ENCODE measurements at regions not wholly inside any gene's neighbourhood (a gene's known extent, or its start where the extent isn't known, plus 50 kb on each side); places are given as distances from the start of the nearest gene placed in this dataset.

DNA sequence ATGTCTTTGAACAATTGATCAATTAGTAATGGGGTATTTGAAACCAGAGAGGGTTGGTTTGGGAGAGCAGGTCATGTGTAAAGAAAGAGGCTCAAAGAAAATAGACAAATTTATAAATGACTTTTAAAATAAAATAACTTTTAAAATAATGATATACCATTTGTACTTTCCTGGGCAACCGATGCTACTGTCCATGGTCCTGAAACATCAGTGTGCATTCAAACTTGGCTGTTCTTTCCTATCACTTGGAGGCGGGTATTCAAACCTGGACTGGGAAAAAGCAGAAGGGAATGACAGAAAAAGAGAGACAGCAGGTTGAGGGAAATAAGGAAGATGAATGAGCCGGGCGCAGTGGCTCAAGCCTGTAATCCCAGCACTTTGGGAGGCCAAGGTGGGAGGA is 1446.4 kb upstream of the WWC1 start:
- TF ChIP-seq OSR1 (CRISPR knock-in tag; IDR thresholded peaks at IDR 0.05) (no peak), TOX (CRISPR knock-in tag; IDR thresholded peaks at IDR 0.05; ENCODE audit: borderline replicate concordance) (no peak), PPARA (CRISPR knock-in tag; IDR thresholded peaks at IDR 0.05; ENCODE audit: borderline replicate concordance) (no peak), ZNF70 (CRISPR knock-in tag; IDR thresholded peaks at IDR 0.05) (no peak), GLIS3 (CRISPR knock-in tag; IDR thresholded peaks at IDR 0.05) (no peak), ZFP3 (CRISPR knock-in tag; IDR thresholded peaks at IDR 0.05) (no peak), ZFP30 (CRISPR knock-in tag; IDR thresholded peaks at IDR 0.05) (no peak), SNAI2 (CRISPR knock-in tag; IDR thresholded peaks at IDR 0.05) (no peak)
- TF ChIP-seq, protein P1, sequence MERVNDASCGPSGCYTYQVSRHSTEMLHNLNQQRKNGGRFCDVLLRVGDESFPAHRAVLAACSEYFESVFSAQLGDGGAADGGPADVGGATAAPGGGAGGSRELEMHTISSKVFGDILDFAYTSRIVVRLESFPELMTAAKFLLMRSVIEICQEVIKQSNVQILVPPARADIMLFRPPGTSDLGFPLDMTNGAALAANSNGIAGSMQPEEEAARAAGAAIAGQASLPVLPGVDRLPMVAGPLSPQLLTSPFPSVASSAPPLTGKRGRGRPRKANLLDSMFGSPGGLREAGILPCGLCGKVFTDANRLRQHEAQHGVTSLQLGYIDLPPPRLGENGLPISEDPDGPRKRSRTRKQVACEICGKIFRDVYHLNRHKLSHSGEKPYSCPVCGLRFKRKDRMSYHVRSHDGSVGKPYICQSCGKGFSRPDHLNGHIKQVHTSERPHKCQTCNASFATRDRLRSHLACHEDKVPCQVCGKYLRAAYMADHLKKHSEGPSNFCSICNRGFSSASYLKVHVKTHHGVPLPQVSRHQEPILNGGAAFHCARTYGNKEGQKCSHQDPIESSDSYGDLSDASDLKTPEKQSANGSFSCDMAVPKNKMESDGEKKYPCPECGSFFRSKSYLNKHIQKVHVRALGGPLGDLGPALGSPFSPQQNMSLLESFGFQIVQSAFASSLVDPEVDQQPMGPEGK (CRISPR knock-in tag; IDR thresholded peaks at IDR 0.05; ENCODE audit: borderline replicate concordance), result no peak
- ATAC-seq, result no peak

DNA sequence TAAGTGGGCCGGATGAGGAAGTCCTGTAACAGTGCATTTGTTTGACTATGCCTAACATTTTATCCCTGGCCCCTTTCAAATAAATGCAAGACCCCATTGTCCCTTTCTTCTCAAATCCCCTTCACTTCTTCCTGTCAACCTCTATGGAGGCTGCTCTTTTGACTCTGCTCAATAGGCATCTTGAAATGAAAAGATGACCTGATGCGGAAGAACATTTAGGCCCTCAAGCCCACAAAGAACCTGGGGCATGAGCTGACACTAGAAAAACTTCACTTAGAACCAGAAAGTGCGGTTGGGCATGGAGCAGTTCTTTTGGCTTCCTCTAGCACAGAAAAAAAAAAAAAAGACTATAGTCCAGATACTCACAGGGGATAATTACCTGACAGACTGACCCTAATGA is 1434.7 kb upstream of the WWC1 start:
- TF ChIP-seq, protein P2, sequence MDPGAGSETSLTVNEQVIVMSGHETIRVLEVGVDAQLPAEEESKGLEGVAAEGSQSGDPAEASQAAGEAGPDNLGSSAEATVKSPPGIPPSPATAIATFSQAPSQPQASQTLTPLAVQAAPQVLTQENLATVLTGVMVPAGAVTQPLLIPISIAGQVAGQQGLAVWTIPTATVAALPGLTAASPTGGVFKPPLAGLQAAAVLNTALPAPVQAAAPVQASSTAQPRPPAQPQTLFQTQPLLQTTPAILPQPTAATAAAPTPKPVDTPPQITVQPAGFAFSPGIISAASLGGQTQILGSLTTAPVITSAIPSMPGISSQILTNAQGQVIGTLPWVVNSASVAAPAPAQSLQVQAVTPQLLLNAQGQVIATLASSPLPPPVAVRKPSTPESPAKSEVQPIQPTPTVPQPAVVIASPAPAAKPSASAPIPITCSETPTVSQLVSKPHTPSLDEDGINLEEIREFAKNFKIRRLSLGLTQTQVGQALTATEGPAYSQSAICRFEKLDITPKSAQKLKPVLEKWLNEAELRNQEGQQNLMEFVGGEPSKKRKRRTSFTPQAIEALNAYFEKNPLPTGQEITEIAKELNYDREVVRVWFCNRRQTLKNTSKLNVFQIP (CRISPR knock-in tag; IDR thresholded peaks at IDR 0.05; ENCODE audit: borderline replicate concordance, low read depth), result no peak
- TF ChIP-seq TCF4 (CRISPR knock-in tag; IDR thresholded peaks at IDR 0.05; ENCODE audit: borderline replicate concordance) (no peak), OSR1 (CRISPR knock-in tag; IDR thresholded peaks at IDR 0.05) (no peak), ZFP30 (CRISPR knock-in tag; IDR thresholded peaks at IDR 0.05) (no peak), ZNF565 (CRISPR knock-in tag; conservative IDR thresholded peaks at IDR 0.05; ENCODE audit: low read depth) (no peak)
- TF ChIP-seq, protein P3, sequence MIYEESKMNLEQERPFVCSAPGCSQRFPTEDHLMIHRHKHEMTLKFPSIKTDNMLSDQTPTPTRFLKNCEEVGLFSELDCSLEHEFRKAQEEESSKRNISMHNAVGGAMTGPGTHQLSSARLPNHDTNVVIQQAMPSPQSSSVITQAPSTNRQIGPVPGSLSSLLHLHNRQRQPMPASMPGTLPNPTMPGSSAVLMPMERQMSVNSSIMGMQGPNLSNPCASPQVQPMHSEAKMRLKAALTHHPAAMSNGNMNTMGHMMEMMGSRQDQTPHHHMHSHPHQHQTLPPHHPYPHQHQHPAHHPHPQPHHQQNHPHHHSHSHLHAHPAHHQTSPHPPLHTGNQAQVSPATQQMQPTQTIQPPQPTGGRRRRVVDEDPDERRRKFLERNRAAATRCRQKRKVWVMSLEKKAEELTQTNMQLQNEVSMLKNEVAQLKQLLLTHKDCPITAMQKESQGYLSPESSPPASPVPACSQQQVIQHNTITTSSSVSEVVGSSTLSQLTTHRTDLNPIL (CRISPR knock-in tag; IDR thresholded peaks at IDR 0.05; ENCODE audit: low read depth), result no peak
- ATAC-seq, result no peak

DNA sequence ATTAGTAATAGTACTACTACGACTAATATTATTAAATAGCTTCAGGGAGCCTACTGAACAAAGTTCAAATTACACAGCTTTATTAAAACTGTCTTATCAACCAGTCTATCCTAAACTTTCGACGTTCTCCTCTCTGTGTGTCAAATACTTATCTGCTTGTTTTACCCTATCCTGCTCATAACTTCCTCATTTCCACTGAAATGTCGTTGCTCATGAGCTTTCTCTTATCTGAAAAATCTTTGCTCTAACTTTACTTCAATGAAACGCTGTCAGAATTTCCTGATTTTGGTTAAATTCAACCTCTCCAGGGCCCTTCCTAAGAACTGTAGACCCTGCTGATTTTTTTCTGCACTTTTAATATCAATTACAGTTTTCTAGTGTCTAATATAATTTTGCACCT is 1431.0 kb upstream of the WWC1 start:
- no peak for ATAC-seq
- no peak for TF ChIP-seq ZFP3 (CRISPR knock-in tag; IDR thresholded peaks at IDR 0.05)
- TF ChIP-seq, protein P3 (CRISPR knock-in tag; IDR thresholded peaks at IDR 0.05; ENCODE audit: low read depth), result no peak
- TF ChIP-seq ZNF8 (CRISPR knock-in tag; IDR thresholded peaks at IDR 0.05), result no peak
- TF ChIP-seq ZNF565 (CRISPR knock-in tag; conservative IDR thresholded peaks at IDR 0.05; ENCODE audit: low read depth), result no peak
- TF ChIP-seq ARNTL (CRISPR knock-in tag; IDR thresholded peaks at IDR 0.05; ENCODE audit: borderline replicate concordance, low read depth), result no peak
- TF ChIP-seq, protein P4, sequence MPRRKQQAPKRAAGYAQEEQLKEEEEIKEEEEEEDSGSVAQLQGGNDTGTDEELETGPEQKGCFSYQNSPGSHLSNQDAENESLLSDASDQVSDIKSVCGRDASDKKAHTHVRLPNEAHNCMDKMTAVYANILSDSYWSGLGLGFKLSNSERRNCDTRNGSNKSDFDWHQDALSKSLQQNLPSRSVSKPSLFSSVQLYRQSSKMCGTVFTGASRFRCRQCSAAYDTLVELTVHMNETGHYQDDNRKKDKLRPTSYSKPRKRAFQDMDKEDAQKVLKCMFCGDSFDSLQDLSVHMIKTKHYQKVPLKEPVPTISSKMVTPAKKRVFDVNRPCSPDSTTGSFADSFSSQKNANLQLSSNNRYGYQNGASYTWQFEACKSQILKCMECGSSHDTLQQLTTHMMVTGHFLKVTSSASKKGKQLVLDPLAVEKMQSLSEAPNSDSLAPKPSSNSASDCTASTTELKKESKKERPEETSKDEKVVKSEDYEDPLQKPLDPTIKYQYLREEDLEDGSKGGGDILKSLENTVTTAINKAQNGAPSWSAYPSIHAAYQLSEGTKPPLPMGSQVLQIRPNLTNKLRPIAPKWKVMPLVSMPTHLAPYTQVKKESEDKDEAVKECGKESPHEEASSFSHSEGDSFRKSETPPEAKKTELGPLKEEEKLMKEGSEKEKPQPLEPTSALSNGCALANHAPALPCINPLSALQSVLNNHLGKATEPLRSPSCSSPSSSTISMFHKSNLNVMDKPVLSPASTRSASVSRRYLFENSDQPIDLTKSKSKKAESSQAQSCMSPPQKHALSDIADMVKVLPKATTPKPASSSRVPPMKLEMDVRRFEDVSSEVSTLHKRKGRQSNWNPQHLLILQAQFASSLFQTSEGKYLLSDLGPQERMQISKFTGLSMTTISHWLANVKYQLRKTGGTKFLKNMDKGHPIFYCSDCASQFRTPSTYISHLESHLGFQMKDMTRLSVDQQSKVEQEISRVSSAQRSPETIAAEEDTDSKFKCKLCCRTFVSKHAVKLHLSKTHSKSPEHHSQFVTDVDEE (CRISPR knock-in tag; IDR thresholded peaks at IDR 0.05), result no peak
- TF ChIP-seq ZFP30 (CRISPR knock-in tag; IDR thresholded peaks at IDR 0.05), result no peak
- no peak for TF ChIP-seq GLIS3 (CRISPR knock-in tag; IDR thresholded peaks at IDR 0.05)
- no peak for TF ChIP-seq ZC3H10 (CRISPR knock-in tag; IDR thresholded peaks at IDR 0.05)
- TF ChIP-seq CSDC2 (CRISPR knock-in tag; IDR thresholded peaks at IDR 0.05), result no peak

DNA sequence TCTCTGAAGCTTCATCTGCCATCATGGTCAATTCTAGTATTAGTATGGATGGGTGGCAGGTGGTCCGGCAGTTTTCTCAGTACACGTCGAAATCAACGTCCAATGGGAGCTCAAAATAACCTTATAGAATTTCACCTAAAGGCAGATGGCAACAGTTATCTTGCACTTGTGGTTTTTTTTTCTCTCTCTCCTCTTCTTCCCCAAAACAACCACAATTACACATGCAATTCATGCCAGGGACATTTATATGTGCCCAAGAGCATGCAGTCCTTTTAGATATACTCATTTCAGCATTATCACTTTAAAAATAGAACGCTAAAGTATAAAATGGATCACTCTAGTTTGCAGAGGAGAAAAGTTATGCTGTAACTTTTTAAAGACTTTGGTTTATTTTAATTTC is 1428.9 kb upstream of the WWC1 start:
- ATAC-seq, result no peak
- TF ChIP-seq ZFP30 (CRISPR knock-in tag; IDR thresholded peaks at IDR 0.05) (no peak), ZC3H10 (CRISPR knock-in tag; IDR thresholded peaks at IDR 0.05) (no peak), RARB (CRISPR knock-in tag; IDR thresholded peaks at IDR 0.05) (no peak), TOX (CRISPR knock-in tag; IDR thresholded peaks at IDR 0.05; ENCODE audit: borderline replicate concordance) (no peak), ESRRG (CRISPR knock-in tag; IDR thresholded peaks at IDR 0.05) (no peak), CSDC2 (CRISPR knock-in tag; IDR thresholded peaks at IDR 0.05) (no peak), GLIS3 (CRISPR knock-in tag; IDR thresholded peaks at IDR 0.05) (no peak), ZNF565 (CRISPR knock-in tag; conservative IDR thresholded peaks at IDR 0.05; ENCODE audit: low read depth) (no peak)
- TF ChIP-seq, protein P5, sequence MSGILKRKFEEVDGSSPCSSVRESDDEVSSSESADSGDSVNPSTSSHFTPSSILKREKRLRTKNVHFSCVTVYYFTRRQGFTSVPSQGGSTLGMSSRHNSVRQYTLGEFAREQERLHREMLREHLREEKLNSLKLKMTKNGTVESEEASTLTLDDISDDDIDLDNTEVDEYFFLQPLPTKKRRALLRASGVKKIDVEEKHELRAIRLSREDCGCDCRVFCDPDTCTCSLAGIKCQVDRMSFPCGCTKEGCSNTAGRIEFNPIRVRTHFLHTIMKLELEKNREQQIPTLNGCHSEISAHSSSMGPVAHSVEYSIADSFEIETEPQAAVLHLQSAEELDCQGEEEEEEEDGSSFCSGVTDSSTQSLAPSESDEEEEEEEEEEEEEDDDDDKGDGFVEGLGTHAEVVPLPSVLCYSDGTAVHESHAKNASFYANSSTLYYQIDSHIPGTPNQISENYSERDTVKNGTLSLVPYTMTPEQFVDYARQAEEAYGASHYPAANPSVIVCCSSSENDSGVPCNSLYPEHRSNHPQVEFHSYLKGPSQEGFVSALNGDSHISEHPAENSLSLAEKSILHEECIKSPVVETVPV (CRISPR knock-in tag; IDR thresholded peaks at IDR 0.05), result no peak
- TF ChIP-seq, protein P4 (CRISPR knock-in tag; IDR thresholded peaks at IDR 0.05), result no peak

All from SK-N-SH treated with all-trans-retinoic acid at 6 μM for 48 hours (cell line).